ENCODE measurements at regions not wholly inside any gene's neighbourhood (a gene's known extent, or its start where the extent isn't known, plus 50 kb on each side); places are given as distances from the start of the nearest gene placed in this dataset.

GRCh38 chr11:116182356-116182966, 590.3 kb downstream of the BUD13 start:
- no peak for DNase-seq (ENCODE audit: low read depth in 2 of 2)

- DNase-seq (ENCODE audit: low read depth in 2 of 2): no peak
Measured at GRCh38 chr11:116180806-116181600, 591.8 kb downstream of the BUD13 start.

- DNase-seq (ENCODE audit: low read depth in 2 of 2): no peak
Measured at GRCh38 chr11:116179401-116179800, 593.4 kb downstream of the BUD13 start.

GRCh38 chr11:116177521-116178210, 595.1 kb downstream of the BUD13 start:
- DNase-seq (ENCODE audit: low read depth in 2 of 2): no peak

GRCh38 chr11:116176484-116177005, 596.2 kb downstream of the BUD13 start:
- DNase-seq (ENCODE audit: low read depth in 2 of 2): no peak

GRCh38 chr11:116175707-116176106, 597.1 kb downstream of the BUD13 start:
- DNase-seq (ENCODE audit: low read depth in 2 of 2): no peak

- DNase-seq (ENCODE audit: low read depth in 2 of 2): no peak
Measured at GRCh38 chr11:116173941-116174911, 598.6 kb downstream of the BUD13 start.

- DNase-seq (ENCODE audit: low read depth in 2 of 2): no peak
Measured at GRCh38 chr11:116173506-116173905, 599.3 kb downstream of the BUD13 start.

- no peak for DNase-seq (ENCODE audit: low read depth in 2 of 2)
Measured at GRCh38 chr11:116172851-116173250, 599.9 kb downstream of the BUD13 start.

- DNase-seq (ENCODE audit: low read depth in 2 of 2): no peak
Measured at GRCh38 chr11:116172156-116172555, 600.6 kb downstream of the BUD13 start.

- DNase-seq (ENCODE audit: low read depth in 2 of 2): no peak
Measured at GRCh38 chr11:116171271-116172140, 601.3 kb downstream of the BUD13 start.

GRCh38 chr11:116170526-116171120, 602.2 kb downstream of the BUD13 start:
- no peak for DNase-seq (ENCODE audit: low read depth in 2 of 2)

GRCh38 chr11:116169776-116170175, 603.0 kb downstream of the BUD13 start:
- no peak for DNase-seq (ENCODE audit: low read depth in 2 of 2)

GRCh38 chr11:116168459-116168787, 604.4 kb downstream of the BUD13 start:
- no peak for DNase-seq (ENCODE audit: low read depth in 2 of 2)

- DNase-seq (ENCODE audit: low read depth in 2 of 2): no peak
Measured at GRCh38 chr11:116167706-116168458, 604.9 kb downstream of the BUD13 start.

GRCh38 chr11:116166573-116167465, 606.0 kb downstream of the BUD13 start:
- DNase-seq (ENCODE audit: low read depth in 2 of 2): no peak

GRCh38 chr11:116164843-116165242, 607.9 kb downstream of the BUD13 start:
- no peak for DNase-seq (ENCODE audit: low read depth in 2 of 2)

- no peak for DNase-seq (ENCODE audit: low read depth in 2 of 2)
Measured at GRCh38 chr11:116162886-116163230, 609.9 kb downstream of the BUD13 start.

Data from activated CD4-positive, alpha-beta T cell treated with anti-CD3 and anti-CD28 coated beads for 24 hours (primary cell).